MM.1S (cell line): ENCODE measurements at regions not wholly inside any gene's neighbourhood (a gene's known extent, or its start where the extent isn't known, plus 50 kb on each side); places are given as distances from the start of the nearest gene placed in this dataset.

Source experiments
- DNase-seq: peaks from one replicate; pipeline ENCODE4 v3.0.0-alpha.2; 2015
- H2AFZ ChIP-seq: fragments of 300-600 bp; sonication (generic); 2 replicates; pipeline ENCODE4 v1.6.0; 2016; ENCODE audit warnings: antibody characterized with exemption, low read length
- H3F3A ChIP-seq: fragments of 300-600 bp; sonication (generic); 2 replicates; pipeline ENCODE4 v1.6.1; 2016; ENCODE audit warnings: mild to moderate bottlenecking, antibody characterized with exemption, low read length, moderate library complexity, mixed read lengths; ENCODE audit not compliant: insufficient read depth
- H3K27ac ChIP-seq: fragments of 300-600 bp; sonication (generic); 2 replicates; pipeline ENCODE4 v1.5.1; 2016; ENCODE audit warnings: mild to moderate bottlenecking, low read length
- H3K27me3 ChIP-seq: fragments of 300-600 bp; sonication (generic); replicated peaks from 2 replicates; pipeline ENCODE4 v1.6.0; 2016; ENCODE audit warnings: low read length; ENCODE audit not compliant: insufficient read depth
- H3K36me3 ChIP-seq: fragments of 300-600 bp; sonication (generic); replicated peaks from 2 replicates; pipeline ENCODE4 v1.6.1; 2016; ENCODE audit warnings: mild to moderate bottlenecking, low read length, mixed read lengths; ENCODE audit not compliant: insufficient read depth
- H3K4me1 ChIP-seq: fragments of 300-600 bp; sonication (generic); 2 replicates; pipeline ENCODE4 v1.6.1; 2016; ENCODE audit warnings: low read length, mixed read lengths
- H3K4me2 ChIP-seq: fragments of 300-600 bp; sonication (generic); 2 replicates; pipeline ENCODE4 v1.6.0; 2016; ENCODE audit warnings: low read depth, low read length
- H3K4me3 ChIP-seq: fragments of 300-600 bp; sonication (generic); 2 replicates; pipeline ENCODE4 v1.5.1; 2016; ENCODE audit warnings: low read length, mixed read lengths
- H3K79me2 ChIP-seq: fragments of 300-600 bp; sonication (generic); 2 replicates; pipeline ENCODE4 v1.6.1; 2016; ENCODE audit warnings: mixed run types, low read length, mixed read lengths
- H3K9ac ChIP-seq: fragments of 300-600 bp; sonication (generic); 2 replicates; pipeline ENCODE4 v1.6.1; 2016; ENCODE audit warnings: low read length, mixed read lengths
- H3K9me2 ChIP-seq: fragments of 300-600 bp; sonication (generic); replicated peaks from 2 replicates; pipeline ENCODE4 v1.6.1; 2016; ENCODE audit warnings: mild to moderate bottlenecking, low read length, mixed read lengths; ENCODE audit not compliant: insufficient read depth
- H3K9me3 ChIP-seq: fragments of 300-600 bp; sonication (generic); replicated peaks from 2 replicates; pipeline ENCODE4 v1.6.1; 2016; ENCODE audit warnings: mild to moderate bottlenecking, low read length, mixed read lengths; ENCODE audit not compliant: insufficient read depth
- H4K20me1 ChIP-seq: fragments of 300-600 bp; sonication (generic); 2 replicates; pipeline ENCODE4 v1.6.1; 2016; ENCODE audit warnings: mild to moderate bottlenecking, low read length, moderate library complexity, mixed read lengths; ENCODE audit not compliant: insufficient read depth
- CTCF ChIP-seq: fragments of 300-600 bp; sonication (generic); IDR thresholded peaks from 2 replicates; pipeline ENCODE4 v1.5.1; 2016; ENCODE audit warnings: antibody characterized with exemption, low read length, mixed read lengths
- EZH2 ChIP-seq: fragments of 300-600 bp; sonication (generic); optimal IDR thresholded peaks from 2 replicates; pipeline ENCODE3; 2017; ENCODE audit warnings: low read depth, mild to moderate bottlenecking, antibody characterized with exemption, low read length, mixed read lengths
- EZH2phosphoT487 ChIP-seq: fragments of 300-600 bp; sonication (generic); IDR thresholded peaks from 2 replicates; pipeline ENCODE4 v1.6.1; 2018; ENCODE audit warnings: antibody characterized with exemption, low read length

- Histone ChIP-seq H3K27me3 (no peaks in the 10 kb centered on the region), H3K4me2 (no peak overlapping the region), H3K9ac (no peak overlapping the region), H3K4me3 (no peak overlapping the region), H3K9me3 (no peaks in the 10 kb centered on the region), H2AFZ (no peak overlapping the region), H3F3A (no peaks in the 10 kb centered on the region), H3K36me3 (no peaks in the 10 kb centered on the region), H3K79me2 (no peaks in the 10 kb centered on the region), H3K4me1 (no peaks in the 10 kb centered on the region), H3K9me2 (no peaks in the 10 kb centered on the region), H4K20me1 (no peaks in the 10 kb centered on the region), H3K27ac (no peak overlapping the region)
- TF ChIP-seq EZH2 (no peak), EZH2phosphoT487 (no peak), CTCF (no peak)
- DNase-seq = no peak
Observed at GRCh38 chr9:86825299-86825698, 122.0 kb downstream of the GAS1 start.

GRCh38 chr9:86822006-86822801, 125.1 kb downstream of the GAS1 start:
- Histone ChIP-seq H3K4me1 (no peaks in the 10 kb centered on the region), H3K4me3 (no peak overlapping the region), H3K9ac (no peak overlapping the region), H3K79me2 (no peaks in the 10 kb centered on the region), H2AFZ (no peak overlapping the region), H4K20me1 (no peaks in the 10 kb centered on the region), H3K27me3 (no peaks in the 10 kb centered on the region), H3K4me2 (no peak overlapping the region), H3K9me2 (no peaks in the 10 kb centered on the region), H3F3A (no peaks in the 10 kb centered on the region), H3K9me3 (no peaks in the 10 kb centered on the region), H3K27ac (no peak overlapping the region), H3K36me3 (no peaks in the 10 kb centered on the region)
- no peak for TF ChIP-seq CTCF
- no peak for TF ChIP-seq EZH2
- TF ChIP-seq EZH2phosphoT487 = no peak
- DNase-seq = no peak

- Histone ChIP-seq H3F3A (no peaks in the 10 kb centered on the region), H4K20me1 (no peaks in the 10 kb centered on the region), H3K4me1 (no peaks in the 10 kb centered on the region), H3K4me2 (no peak overlapping the region), H2AFZ (no peak overlapping the region), H3K4me3 (no peak overlapping the region), H3K27me3 (no peaks in the 10 kb centered on the region), H3K9ac (no peak overlapping the region), H3K9me3 (no peaks in the 10 kb centered on the region), H3K27ac (no peak overlapping the region), H3K36me3 (no peaks in the 10 kb centered on the region), H3K9me2 (no peaks in the 10 kb centered on the region), H3K79me2 (no peaks in the 10 kb centered on the region)
- no peak for DNase-seq
- TF ChIP-seq EZH2phosphoT487 (no peak), EZH2 (no peak), CTCF (no peak)
Observed at GRCh38 chr9:86821006-86821845, 126.1 kb downstream of the GAS1 start.
